K562 (cell line): ENCODE measurements at regions not wholly inside any gene's neighbourhood (a gene's known extent, or its start where the extent isn't known, plus 50 kb on each side); places are given as distances from the start of the nearest gene placed in this dataset.

Source experiments
- ATAC-seq: fragments of 200-7000 bp; cut with Tn5 transposase; 3 replicates; pipeline ENCODE4 v1.9.1; 2020; ENCODE audit warnings: moderate library complexity
- BruUV-seq: library from RNA; stranded (reverse); fragments of 400-500 nt; replicated peaks from 2 replicates; lab custom pipeline; 2021; lab: Mats Ljungman, UMichigan
- CTCF ChIA-PET: fragments of 300-600 bp; formaldehyde crosslinking; extraction: SDS; loops from one replicate; lab custom pipeline; 2021; ENCODE audit warnings: low intra/inter-chr PET ratio; lab: Yijun Ruan, JAX
- POLR2A ChIA-PET: fragments of 300-600, 350-650 bp; sonication (Branson Sonifier 250); formaldehyde crosslinking; extraction: SDS; loops from one replicate; lab custom pipeline; 2021; ENCODE audit warnings: antibody characterized with exemption, inconsistent platforms; lab: Yijun Ruan, JAX
- DNase-seq, 4 experiments: peaks; one replicate each; pipeline versions ENCODE4 v3.0.0 to v3.0.0-alpha.2; 2011 to 2018; ENCODE audit warnings: low spot score in 3 of 4, mixed read lengths in 3 of 4; ENCODE audit errors: extremely low read depth in 1 of 4
- FAIRE-seq: peaks from 2 replicates; lab custom pipeline; 2011; peaks lifted over from hg19 to GRCh38; lab: Jason Lieb, UNC
- H2AFZ ChIP-seq: 2 replicates; pipeline ENCODE4 v1.6.0; 2011; ENCODE audit warnings: low read depth, low read length, control low read depth, inconsistent platforms
- H3K27ac ChIP-seq: fragments of 200-600 bp; 3 replicates; pipeline ENCODE4 v1.8.0; 2011; ENCODE audit warnings: low read depth, mild to moderate bottlenecking, control low read depth, inconsistent platforms, low read length, moderate library complexity, mixed read lengths; ENCODE audit errors: extremely low read depth
- H3K27me3 ChIP-seq, 2 experiments: fragments of 300-600 bp in 1 of 2; 2 replicates in 1 of 2; 3 replicates in 1 of 2; pipeline versions ENCODE4 v1.6.0 to v1.8.0; 2011; ENCODE audit warnings: inconsistent platforms in 2 of 2, low read length in 2 of 2, mild to moderate bottlenecking in 1 of 2, mixed read lengths in 1 of 2, moderate library complexity in 1 of 2; ENCODE audit not compliant: control insufficient read depth in 2 of 2, insufficient read depth in 2 of 2
- H3K36me3 ChIP-seq: fragments of 300-600 bp; 3 replicates; pipeline ENCODE4 v1.8.0; 2011; ENCODE audit warnings: mild to moderate bottlenecking, low read length, inconsistent platforms; ENCODE audit not compliant: control insufficient read depth, insufficient read depth
- H3K4me1 ChIP-seq, 2 experiments: fragments of 200-600 bp in 1 of 2; replicated peaks in 1 of 2; 2 replicates in 1 of 2; 3 replicates in 1 of 2; pipeline versions ENCODE4 v1.5.1 to v1.8.0; 2011; ENCODE audit warnings: inconsistent platforms in 2 of 2, low read length in 2 of 2, mild to moderate bottlenecking in 1 of 2, mixed read lengths in 1 of 2, moderate library complexity in 1 of 2; ENCODE audit not compliant: control insufficient read depth in 2 of 2, insufficient read depth in 2 of 2
- H3K4me2 ChIP-seq: 2 replicates; pipeline ENCODE4 v1.6.1; 2011; ENCODE audit warnings: low read length, control low read depth, inconsistent platforms, mixed read lengths; ENCODE audit not compliant: insufficient read depth
- H3K4me3 ChIP-seq: fragments of 200-600 bp; sonication (generic), shearing (Covaris generic); 2 replicates; pipeline ENCODE4 v1.5.1; 2016; ENCODE audit warnings: control low read depth, inconsistent platforms
- H3K79me2 ChIP-seq: fragments of 200-600 bp; 3 replicates; pipeline ENCODE4 v1.8.0; 2011; ENCODE audit warnings: low read length, inconsistent platforms; ENCODE audit not compliant: control insufficient read depth, insufficient read depth
- H3K9ac ChIP-seq, 2 experiments: 2 replicates each; pipeline versions ENCODE4 v1.6.0 to v1.6.1; 2011; ENCODE audit warnings: low read depth in 2 of 2, low read length in 2 of 2, control low read depth in 1 of 2, inconsistent platforms in 1 of 2, mild to moderate bottlenecking in 1 of 2, mixed read lengths in 1 of 2; ENCODE audit not compliant: insufficient read depth in 1 of 2
- H3K9me1 ChIP-seq: one replicate; pipeline ENCODE4 v1.6.0; 2011; ENCODE audit warnings: inconsistent platforms, mild to moderate bottlenecking, low read length, moderate library complexity; ENCODE audit not compliant: control insufficient read depth, insufficient read depth
- H3K9me3 ChIP-seq: replicated peaks from 2 replicates; pipeline ENCODE4 v1.5.1; 2011; ENCODE audit warnings: low read depth, low read length, inconsistent platforms; ENCODE audit not compliant: control insufficient read depth, insufficient read depth
- H4K20me1 ChIP-seq: replicated peaks from 2 replicates; pipeline ENCODE4 v1.6.1; 2011; ENCODE audit warnings: low read length, inconsistent platforms, mixed read lengths; ENCODE audit not compliant: control insufficient read depth, insufficient read depth
- E4F1 ChIP-seq: fragments of 250-450 bp; sonication (Bioruptor Pico); IDR thresholded peaks from 2 replicates; pipeline ENCODE4 v1.5.0; 2021; ENCODE audit warnings: mild to moderate bottlenecking, borderline replicate concordance
- LEF1 ChIP-seq: fragments of 450-650 bp; IDR thresholded peaks from 2 replicates; pipeline ENCODE4 v1.6.1; 2016; ENCODE audit warnings: mild to moderate bottlenecking
- MTA2 ChIP-seq: fragments of 450-650 bp; IDR thresholded peaks from 2 replicates; pipeline ENCODE4 v1.6.1; 2016; ENCODE audit warnings: low read depth
- PHF8 ChIP-seq: fragments of 200-600 bp; sonication (generic); IDR thresholded peaks from 2 replicates; pipeline ENCODE4 v1.6.1; 2012; ENCODE audit warnings: mixed run types, mild to moderate bottlenecking, inconsistent platforms, low read length, moderate library complexity, borderline replicate concordance
- PRPF4 ChIP-seq: fragments of 200-400 bp; formaldehyde crosslinking; IDR thresholded peaks from one replicate; pipeline ENCODE4 v1.6.1; 2017; ENCODE audit warnings: low read length, low read depth, mild to moderate bottlenecking; ENCODE audit not compliant: insufficient read depth, poor library complexity, severe bottlenecking
- SNRNP70 ChIP-seq: fragments of 200-400 bp; formaldehyde crosslinking; optimal IDR thresholded peaks from 2 replicates; pipeline ENCODE3; 2017; ENCODE audit warnings: low read depth, low read length
- TCF3 ChIP-seq: sonication (generic); formaldehyde crosslinking; IDR thresholded peaks from 2 replicates; pipeline ENCODE4 v1.4.0; 2020; ENCODE audit warnings: mild to moderate bottlenecking, missing genetic modification reagents
- TCF7 ChIP-seq: sonication (generic); IDR thresholded peaks from 2 replicates; pipeline ENCODE4 v1.6.1; 2016; ENCODE audit warnings: antibody characterized with exemption, borderline replicate concordance
- ZFP1 ChIP-seq: fragments of 450-650 bp; formaldehyde crosslinking; IDR thresholded peaks from 2 replicates; pipeline ENCODE4 v1.4.0; 2020; ENCODE audit warnings: mild to moderate bottlenecking, mixed read lengths
- in situ Hi-C: fragments of 300-500 bp; cut with MboI; formaldehyde crosslinking; loops from 4 replicates; pipeline ENCODE4 v1.15.0; 2018; ENCODE audit warnings: inconsistent platforms, mixed read lengths
- intact Hi-C: fragments of 100-400 bp; cut with micrococcal nuclease; formaldehyde crosslinking; loops from 2 replicates; pipeline ENCODE4 v1.14.2; 2022
- TF ChIP-seq, protein P1 (sequence below), 2 experiments: fragments of 450-650 bp; formaldehyde crosslinking in 1 of 2; IDR thresholded peaks; 2 replicates each; pipeline versions ENCODE4 v1.4.0 to v1.6.1; 2014 to 2020; ENCODE audit warnings: mild to moderate bottlenecking in 2 of 2, borderline replicate concordance in 1 of 2, low read depth in 1 of 2

GRCh38 chr18:26765498-26765897 lies 100.0 kb downstream of the AQP4 start (continued):
- TF ChIP-seq, protein P1, sequence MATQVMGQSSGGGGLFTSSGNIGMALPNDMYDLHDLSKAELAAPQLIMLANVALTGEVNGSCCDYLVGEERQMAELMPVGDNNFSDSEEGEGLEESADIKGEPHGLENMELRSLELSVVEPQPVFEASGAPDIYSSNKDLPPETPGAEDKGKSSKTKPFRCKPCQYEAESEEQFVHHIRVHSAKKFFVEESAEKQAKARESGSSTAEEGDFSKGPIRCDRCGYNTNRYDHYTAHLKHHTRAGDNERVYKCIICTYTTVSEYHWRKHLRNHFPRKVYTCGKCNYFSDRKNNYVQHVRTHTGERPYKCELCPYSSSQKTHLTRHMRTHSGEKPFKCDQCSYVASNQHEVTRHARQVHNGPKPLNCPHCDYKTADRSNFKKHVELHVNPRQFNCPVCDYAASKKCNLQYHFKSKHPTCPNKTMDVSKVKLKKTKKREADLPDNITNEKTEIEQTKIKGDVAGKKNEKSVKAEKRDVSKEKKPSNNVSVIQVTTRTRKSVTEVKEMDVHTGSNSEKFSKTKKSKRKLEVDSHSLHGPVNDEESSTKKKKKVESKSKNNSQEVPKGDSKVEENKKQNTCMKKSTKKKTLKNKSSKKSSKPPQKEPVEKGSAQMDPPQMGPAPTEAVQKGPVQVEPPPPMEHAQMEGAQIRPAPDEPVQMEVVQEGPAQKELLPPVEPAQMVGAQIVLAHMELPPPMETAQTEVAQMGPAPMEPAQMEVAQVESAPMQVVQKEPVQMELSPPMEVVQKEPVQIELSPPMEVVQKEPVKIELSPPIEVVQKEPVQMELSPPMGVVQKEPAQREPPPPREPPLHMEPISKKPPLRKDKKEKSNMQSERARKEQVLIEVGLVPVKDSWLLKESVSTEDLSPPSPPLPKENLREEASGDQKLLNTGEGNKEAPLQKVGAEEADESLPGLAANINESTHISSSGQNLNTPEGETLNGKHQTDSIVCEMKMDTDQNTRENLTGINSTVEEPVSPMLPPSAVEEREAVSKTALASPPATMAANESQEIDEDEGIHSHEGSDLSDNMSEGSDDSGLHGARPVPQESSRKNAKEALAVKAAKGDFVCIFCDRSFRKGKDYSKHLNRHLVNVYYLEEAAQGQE (IDR thresholded peaks at IDR 0.05; ENCODE audit: borderline replicate concordance): no peak
- TF ChIP-seq, protein P1 (CRISPR knock-in tag; IDR thresholded peaks at IDR 0.05; ENCODE audit: low read depth): no peak

- H3K4me3 ChIP-seq: no peak overlapping the region
- in situ Hi-C loops: no loop called here
- no peak for ATAC-seq
- no peaks in the 10 kb centered on the region for H4K20me1 ChIP-seq
- H3K4me1 ChIP-seq: no peaks in the 10 kb centered on the region
- no peak for TF ChIP-seq TCF7
- no peak for TF ChIP-seq MTA2
- no peak for TF ChIP-seq PRPF4
- TF ChIP-seq E4F1 (CRISPR knock-in tag): no peak
- no peak for TF ChIP-seq ZFP1 (CRISPR knock-in tag)
- no peak for TF ChIP-seq LEF1
- no peak for TF ChIP-seq PHF8
- TF ChIP-seq TCF3 (CRISPR knock-in tag): no peak
- no peak for TF ChIP-seq SNRNP70
- H3K4me2 ChIP-seq: no peak overlapping the region
- H3K79me2 ChIP-seq: no peaks in the 10 kb centered on the region
- no peak overlapping the region for H3K27ac ChIP-seq
- BruUV-seq: no TSS peak
- no peak for FAIRE-seq
- ChIA-PET CTCF (no interaction called here), POLR2A (no interaction called here)
- H3K9me3 ChIP-seq: no peaks in the 10 kb centered on the region; the same call in 1 of the 2 replicates
- no peak overlapping the region for H3K9ac ChIP-seq
- H2AFZ ChIP-seq: no peak overlapping the region
- H3K36me3 ChIP-seq: no peaks in the 10 kb centered on the region
- H3K27me3 ChIP-seq: no peaks in the 10 kb centered on the region
- intact Hi-C loops: no loop called here
- DNase-seq: no peak
- no peaks in the 10 kb centered on the region for H3K9me1 ChIP-seq
Measured at GRCh38 chr18:26764586-26764985, 100.9 kb downstream of the AQP4 start.
